HG02884 (cell line): ENCODE measurements at regions not wholly inside any gene's neighbourhood (a gene's known extent, or its start where the extent isn't known, plus 50 kb on each side); places are given as distances from the start of the nearest gene placed in this dataset.
"Not testable (repeated sequence)": the region's sequence is repeated elsewhere in the genome, so short reads cannot be mapped to it uniquely, and the experiment has no call there.

Experiments
- ATAC-seq: cut with Tn5 transposase; IDR thresholded peaks from one replicate; pipeline ENCODE4 v1.9.1; 2021; ENCODE audit warnings: mild to moderate bottlenecking, moderate library complexity; ENCODE audit not compliant: unreplicated experiment

- no peak for ATAC-seq
These were observed 511.2 kb downstream of the TSN start for GRCh38 chr2:122266636-122267035.

GRCh38 chr2:122267947-122268346 lies 512.5 kb downstream of the TSN start:
- no peak for ATAC-seq

GRCh38 chr2:122273785-122274419 lies 518.5 kb downstream of the TSN start:
- no peak for ATAC-seq

- ATAC-seq: no peak
These were observed 522.5 kb downstream of the TSN start for GRCh38 chr2:122277956-122278355.

- no peak for ATAC-seq
These were observed 545.3 kb downstream of the TSN start for GRCh38 chr2:122300758-122301157.

GRCh38 chr2:122307763-122308162 lies 552.3 kb downstream of the TSN start:
- ATAC-seq: no peak

- no peak for ATAC-seq
These were observed 559.9 kb downstream of the TSN start for GRCh38 chr2:122315306-122315705.

- no peak for ATAC-seq
These were observed 564.2 kb downstream of the TSN start for GRCh38 chr2:122319539-122320132.

- ATAC-seq: no peak
These were observed 567.4 kb downstream of the TSN start for GRCh38 chr2:122322815-122323214.

GRCh38 chr2:122323927-122324326 lies 568.5 kb downstream of the TSN start:
- no peak for ATAC-seq

GRCh38 chr2:122326471-122326870 lies 571.0 kb downstream of the TSN start:
- no peak for ATAC-seq

- no peak for ATAC-seq
These were observed 573.4 kb downstream of the TSN start for GRCh38 chr2:122328816-122329215.

GRCh38 chr2:122329278-122329677 lies 573.8 kb downstream of the TSN start:
- ATAC-seq: no peak

GRCh38 chr2:122333932-122334331 lies 578.5 kb downstream of the TSN start:
- no peak for ATAC-seq

- ATAC-seq: no peak
These were observed 582.5 kb downstream of the TSN start for GRCh38 chr2:122338000-122338399.

GRCh38 chr2:122340246-122340645 lies 584.8 kb downstream of the TSN start:
- ATAC-seq: peak; percentile 78

GRCh38 chr2:122341007-122341406 lies 585.6 kb downstream of the TSN start:
- no peak for ATAC-seq

- not testable (repeated sequence) for ATAC-seq
These were observed 596.7 kb downstream of the TSN start for GRCh38 chr2:122352151-122352550.

- no peak for ATAC-seq
These were observed 602.5 kb downstream of the TSN start for GRCh38 chr2:122357998-122358397.

- no peak for ATAC-seq
These were observed 603.3 kb downstream of the TSN start for GRCh38 chr2:122358729-122359128.

- no peak for ATAC-seq
These were observed 608.4 kb downstream of the TSN start for GRCh38 chr2:122363885-122364284.

- ATAC-seq: no peak
These were observed 611.0 kb downstream of the TSN start for GRCh38 chr2:122366427-122366826.
